Testis (tissue), 2 donors: ENCODE measurements at regions not wholly inside any gene's neighbourhood (a gene's known extent, or its start where the extent isn't known, plus 50 kb on each side); places are given as distances from the start of the nearest gene placed in this dataset.

Experiments used
- CTCF ChIP-seq, 3 experiments: fragments of 450-650 bp in 2 of 3; fragments of 200-600 bp in 1 of 3; sonication (generic) in 1 of 3; IDR thresholded peaks; one replicate each; pipeline ENCODE4 v1.5.1; 2016 to 2019; ENCODE audit warnings: antibody characterized with exemption in 3 of 3, mild to moderate bottlenecking in 2 of 3, moderate library complexity in 1 of 3
- POLR2A ChIP-seq: fragments of 450-650 bp; IDR thresholded peaks from one replicate; pipeline ENCODE4 v1.6.1; 2017; ENCODE audit warnings: antibody characterized with exemption, mild to moderate bottlenecking, moderate library complexity

DNA sequence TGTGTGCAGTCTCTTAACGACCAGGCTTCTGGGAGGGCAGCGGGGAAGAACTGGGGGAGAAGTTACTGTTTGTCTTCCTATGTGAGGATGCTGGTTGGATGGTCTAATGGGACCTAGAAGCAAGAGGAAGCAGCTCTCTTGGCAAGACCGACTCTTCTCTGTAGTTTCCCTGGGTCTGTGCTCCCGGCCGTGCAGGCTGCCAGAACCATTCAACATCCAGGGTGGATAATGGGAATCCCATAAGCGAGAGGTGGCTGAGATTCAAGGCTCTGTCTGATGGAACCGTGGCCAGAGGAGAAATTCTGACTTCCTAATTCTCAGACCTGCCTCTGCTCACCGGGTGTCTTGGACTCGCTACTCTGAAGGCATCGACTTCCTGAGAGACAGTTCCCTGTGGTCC lies 561.0 kb upstream of the TBX3 start:
- no peak for TF ChIP-seq CTCF (IDR thresholded peaks at IDR 0.05)
- no peak for TF ChIP-seq POLR2A
